Lung (tissue), 11 donors: ENCODE measurements at regions not wholly inside any gene's neighbourhood (a gene's known extent, or its start where the extent isn't known, plus 50 kb on each side); places are given as distances from the start of the nearest gene placed in this dataset.

ENCODE experiments used
- ATAC-seq: fragments of 200-7000 bp; cut with Tn5 transposase; one replicate; pipeline ENCODE4 v1.9.1; 2020; ENCODE audit warnings: moderate number of reproducible peaks; ENCODE audit not compliant: insufficient read depth, low FRiP score
- DNase-seq, 3 donors: peaks; one replicate each; pipeline ENCODE4 v3.0.0-alpha.2; 2013 to 2017
- H3K27ac ChIP-seq, 2 donors: one replicate each; pipeline ENCODE4 v1.5.1; 2013; ENCODE audit warnings: mild to moderate bottlenecking in 2 of 2, moderate library complexity in 2 of 2, control low read depth in 1 of 2, inconsistent platforms in 1 of 2, low read depth in 1 of 2, low read length in 1 of 2
- H3K27me3 ChIP-seq, 3 donors: one replicate each; pipeline ENCODE4 v1.5.1; 2013; ENCODE audit warnings: low read length in 2 of 3; ENCODE audit not compliant: control insufficient read depth in 3 of 3, insufficient read depth in 3 of 3
- H3K36me3 ChIP-seq, 4 donors: one replicate each; pipeline ENCODE4 v1.5.1; 2013; ENCODE audit warnings: low read length in 4 of 4, mild to moderate bottlenecking in 1 of 4, moderate library complexity in 1 of 4; ENCODE audit not compliant: control insufficient read depth in 4 of 4, insufficient read depth in 4 of 4
- H3K4me1 ChIP-seq, 5 donors: one replicate each; pipeline ENCODE4 v1.5.1; 2013; ENCODE audit warnings: low read length in 5 of 5, mild to moderate bottlenecking in 2 of 5, moderate library complexity in 1 of 5; ENCODE audit not compliant: control insufficient read depth in 5 of 5, insufficient read depth in 5 of 5
- H3K4me3 ChIP-seq: one replicate; pipeline ENCODE4 v1.5.1; 2013; ENCODE audit warnings: mild to moderate bottlenecking, control low read depth, moderate library complexity
- H3K9ac ChIP-seq, 2 donors: one replicate each; pipeline ENCODE4 v1.5.1; 2013; ENCODE audit warnings: low read length in 2 of 2, control low read depth in 1 of 2; ENCODE audit not compliant: insufficient read depth in 1 of 2
- H3K9me3 ChIP-seq, 4 donors: one replicate each; pipeline ENCODE4 v1.5.1; 2013; ENCODE audit warnings: low read length in 3 of 4, mild to moderate bottlenecking in 1 of 4, moderate library complexity in 1 of 4; ENCODE audit not compliant: control insufficient read depth in 4 of 4, insufficient read depth in 3 of 4
- WGBS, 2 donors: extraction: QIAGEN DNeasy Blood & Tissue Kit; methylation state at CpG; one replicate each; pipeline ENCODE4 v1.1.7; 2013; 5-methylcytosine and 5-hydroxymethylcytosine counted together
- TF ChIP-seq, protein P1 (sequence below): IDR thresholded peaks from 2 replicates; pipeline ENCODE4 v1.5.1; 2012; ENCODE audit warnings: mild to moderate bottlenecking; ENCODE audit errors: control extremely low read depth, extremely low read depth
- donor health status: control.
- donor health status: control.
- donor health status: Bipolar disorder and iron deficiency.
- donor health status: healthy.
- donor health status: DM: yes; HTN: yes; CAD: no.

DNA sequence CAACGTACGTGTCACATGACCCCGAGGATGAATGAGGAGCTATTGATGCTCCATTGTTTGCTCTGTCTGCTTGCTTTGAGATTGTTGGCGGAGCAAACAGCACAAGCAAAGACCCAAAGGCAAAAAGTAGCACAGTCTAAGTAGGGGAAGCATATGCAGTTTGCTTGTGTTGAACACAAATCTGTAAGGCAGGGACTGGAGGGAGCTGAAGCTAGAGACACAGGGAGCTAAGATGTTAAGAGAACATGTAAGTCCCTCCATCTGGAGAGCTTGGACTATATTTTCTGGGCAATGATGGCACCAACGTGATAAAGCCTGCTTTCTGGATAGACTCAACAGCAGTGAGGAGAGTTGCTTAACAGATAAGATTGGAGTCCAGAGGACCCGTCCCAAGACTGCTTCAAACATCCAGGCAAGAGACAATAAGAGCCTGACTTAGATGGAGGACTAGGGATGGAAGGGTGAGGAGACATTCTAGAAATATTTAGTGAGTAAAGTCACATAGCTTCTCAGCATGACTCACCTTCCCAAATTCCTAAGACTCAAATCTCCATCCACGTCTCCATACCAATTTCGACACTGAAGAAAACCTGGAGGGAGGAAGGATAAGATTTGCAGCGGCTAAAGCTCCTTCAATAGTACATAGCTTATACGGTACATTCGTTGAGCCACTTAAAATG lies 88.1 kb upstream of the KLF7 start:
- TF ChIP-seq, protein P1, sequence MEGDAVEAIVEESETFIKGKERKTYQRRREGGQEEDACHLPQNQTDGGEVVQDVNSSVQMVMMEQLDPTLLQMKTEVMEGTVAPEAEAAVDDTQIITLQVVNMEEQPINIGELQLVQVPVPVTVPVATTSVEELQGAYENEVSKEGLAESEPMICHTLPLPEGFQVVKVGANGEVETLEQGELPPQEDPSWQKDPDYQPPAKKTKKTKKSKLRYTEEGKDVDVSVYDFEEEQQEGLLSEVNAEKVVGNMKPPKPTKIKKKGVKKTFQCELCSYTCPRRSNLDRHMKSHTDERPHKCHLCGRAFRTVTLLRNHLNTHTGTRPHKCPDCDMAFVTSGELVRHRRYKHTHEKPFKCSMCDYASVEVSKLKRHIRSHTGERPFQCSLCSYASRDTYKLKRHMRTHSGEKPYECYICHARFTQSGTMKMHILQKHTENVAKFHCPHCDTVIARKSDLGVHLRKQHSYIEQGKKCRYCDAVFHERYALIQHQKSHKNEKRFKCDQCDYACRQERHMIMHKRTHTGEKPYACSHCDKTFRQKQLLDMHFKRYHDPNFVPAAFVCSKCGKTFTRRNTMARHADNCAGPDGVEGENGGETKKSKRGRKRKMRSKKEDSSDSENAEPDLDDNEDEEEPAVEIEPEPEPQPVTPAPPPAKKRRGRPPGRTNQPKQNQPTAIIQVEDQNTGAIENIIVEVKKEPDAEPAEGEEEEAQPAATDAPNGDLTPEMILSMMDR, result no peak
- DNase-seq, result no peak
- Histone ChIP-seq H3K4me1 (peaks cover 0 to 20% (median 0%) of the 10 kb centered on the region in 5 donors), H3K4me3 (no peak overlapping the region), H3K27me3 (peaks cover 0 to 5% (median 0%) of the 10 kb centered on the region in 3 donors), H3K36me3 (no peaks in the 10 kb centered on the region), H3K27ac (no peak overlapping the region), H3K9me3 (no peaks in the 10 kb centered on the region), H3K9ac (no peak overlapping the region)
- WGBS, 2 donors, result 72 to 84% methylated on average over 11 of the region's 11 CpGs
- ATAC-seq, result no peak

DNA sequence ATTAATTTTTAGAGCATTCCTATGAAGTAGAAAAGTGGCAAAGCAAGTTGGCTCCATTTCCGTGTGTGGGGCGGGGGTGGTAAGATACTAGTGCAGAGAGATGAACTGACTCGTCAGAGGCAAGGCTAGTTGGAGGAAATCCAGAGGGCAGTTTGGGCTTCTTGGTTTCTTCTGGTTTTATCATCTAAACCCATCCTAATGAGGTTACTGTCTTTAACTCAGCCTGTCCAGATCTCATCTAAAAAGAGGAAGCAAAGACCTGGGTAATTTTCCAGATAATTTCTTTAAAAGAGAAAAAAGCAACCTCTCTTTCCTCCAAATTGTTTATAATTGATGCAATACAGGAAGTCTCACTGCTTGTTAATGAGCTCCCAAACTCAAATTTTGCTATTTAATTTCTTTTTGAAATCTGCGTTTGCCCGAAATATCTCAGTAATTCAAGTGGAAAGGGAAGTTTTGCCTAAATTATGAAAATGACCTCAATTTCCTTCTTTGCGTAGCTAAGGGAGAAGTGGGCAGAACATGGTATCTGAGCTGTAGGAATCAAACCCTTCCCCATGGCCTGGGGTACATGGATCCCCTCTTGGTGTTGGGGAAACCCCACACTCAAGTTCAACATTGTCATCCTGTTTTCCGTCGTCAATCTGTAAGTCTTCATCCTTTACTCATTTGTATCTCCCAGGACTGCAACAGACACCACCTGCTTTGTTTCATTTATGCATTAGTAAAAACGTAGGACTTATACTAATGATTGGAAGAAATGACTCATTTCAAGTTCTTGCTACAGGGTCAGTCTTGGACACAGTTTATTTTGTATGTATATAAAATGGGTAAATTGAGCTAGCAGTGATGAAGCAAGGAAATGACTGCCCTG lies 89.1 kb upstream of the KLF7 start:
- Histone ChIP-seq H3K9ac (no peak overlapping the region), H3K27me3 (peaks cover 0 to 5% (median 0%) of the 10 kb centered on the region in 3 donors), H3K4me1 (peaks cover 0 to 20% (median 0%) of the 10 kb centered on the region in 5 donors)

DNA sequence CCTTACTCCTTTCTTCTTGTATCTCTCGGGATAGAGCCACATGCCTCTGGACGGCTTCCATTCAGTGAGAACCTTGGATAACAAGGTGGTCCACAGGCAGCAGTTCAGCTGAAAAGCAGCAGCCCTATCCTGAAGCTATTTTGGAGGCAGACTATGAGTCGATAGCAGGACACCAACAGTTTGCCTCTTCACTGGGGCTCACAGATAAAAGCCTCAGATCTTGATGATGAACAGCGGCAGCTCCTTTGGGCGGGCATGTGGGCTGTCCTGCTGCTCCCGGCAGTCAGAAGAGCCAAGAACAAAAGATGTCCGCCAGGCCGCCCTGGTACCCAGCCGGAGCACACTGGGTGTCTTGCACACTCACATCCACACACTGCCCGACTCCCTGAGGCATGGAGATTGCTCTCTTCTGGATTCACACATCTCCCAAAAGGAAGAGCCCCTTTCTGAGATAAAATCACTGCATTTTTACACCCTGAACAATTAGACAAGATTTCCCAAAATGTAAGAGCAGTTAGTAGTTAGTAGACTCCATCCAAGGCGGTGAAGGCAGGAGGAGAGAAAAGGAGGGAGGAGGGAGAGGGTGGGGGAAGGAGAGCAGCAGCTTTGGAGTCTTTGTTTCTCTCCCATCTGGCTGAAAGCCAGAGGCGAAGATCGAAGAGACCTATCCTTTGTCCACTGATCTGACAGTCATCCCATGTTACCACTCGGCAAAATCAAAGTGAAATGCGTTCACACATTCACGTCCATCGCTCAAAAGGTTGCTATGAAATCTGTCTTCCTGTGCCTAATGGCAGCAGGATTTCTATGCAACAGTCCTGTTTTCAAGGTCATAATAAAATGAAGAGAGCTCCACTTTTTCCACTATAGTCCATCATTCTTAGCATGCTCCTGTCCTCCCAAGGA lies 90.1 kb upstream of the KLF7 start:
- Histone ChIP-seq H3K27ac (no peak overlapping the region), H3K4me1 (peaks cover 0 to 20% (median 0%) of the 10 kb centered on the region in 5 donors), H3K9ac (no peak overlapping the region), H3K9me3 (no peaks in the 10 kb centered on the region), H3K27me3 (peaks cover 0 to 5% (median 0%) of the 10 kb centered on the region in 3 donors), H3K4me3 (no peak overlapping the region), H3K36me3 (no peaks in the 10 kb centered on the region)
- WGBS, 2 donors, result 85 to 88% methylated on average over 17 of the region's 17 CpGs
- no peak for DNase-seq
- TF ChIP-seq, protein P1, result no peak
- ATAC-seq, result no peak

More for the DNA sequence above, 89.1 kb upstream of the KLF7 start:
- no peak overlapping the region for H3K27ac ChIP-seq
- DNase-seq (no peak), ATAC-seq (no peak)
- TF ChIP-seq, protein P1, result no peak
- 18 to 38% methylated on average over 9 of the region's 9 CpGs for WGBS, 2 donors
- H3K4me3 ChIP-seq, result no peak overlapping the region
- no peaks in the 10 kb centered on the region for H3K36me3 ChIP-seq
- H3K9me3 ChIP-seq, result no peaks in the 10 kb centered on the region
